ENCODE measurements at regions not wholly inside any gene's neighbourhood (a gene's known extent, or its start where the extent isn't known, plus 50 kb on each side); places are given as distances from the start of the nearest gene placed in this dataset.

DNA sequence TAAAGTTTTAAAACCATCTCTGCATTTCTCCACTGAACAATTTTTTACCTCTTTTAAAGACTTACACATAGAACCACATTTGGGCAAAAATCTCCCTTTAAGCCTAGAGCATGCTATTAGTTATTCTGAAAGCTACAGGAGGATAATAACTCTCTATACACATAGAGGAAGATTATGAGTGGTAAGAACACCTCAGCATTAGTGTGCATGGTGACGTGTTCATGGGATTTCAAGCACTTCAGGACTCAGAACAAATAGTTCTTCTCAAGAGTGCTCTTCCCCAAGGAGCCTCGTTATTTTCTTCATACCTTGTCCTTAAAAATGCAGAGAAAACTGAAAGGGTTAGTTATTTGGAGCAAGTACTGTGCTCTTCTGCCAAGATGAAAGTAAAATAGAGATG is 256.9 kb upstream of the TUSC1 start:
- DNase-seq (ENCODE audit: low read depth, low spot score): no peak
- no peak overlapping the region for H3K4me3 ChIP-seq (ENCODE audit: low read depth, low read length)
- in situ Hi-C loops (cut with HindIII; ENCODE audit: low sequenced_read_pairs): no loop called here
- TF ChIP-seq, protein P1, sequence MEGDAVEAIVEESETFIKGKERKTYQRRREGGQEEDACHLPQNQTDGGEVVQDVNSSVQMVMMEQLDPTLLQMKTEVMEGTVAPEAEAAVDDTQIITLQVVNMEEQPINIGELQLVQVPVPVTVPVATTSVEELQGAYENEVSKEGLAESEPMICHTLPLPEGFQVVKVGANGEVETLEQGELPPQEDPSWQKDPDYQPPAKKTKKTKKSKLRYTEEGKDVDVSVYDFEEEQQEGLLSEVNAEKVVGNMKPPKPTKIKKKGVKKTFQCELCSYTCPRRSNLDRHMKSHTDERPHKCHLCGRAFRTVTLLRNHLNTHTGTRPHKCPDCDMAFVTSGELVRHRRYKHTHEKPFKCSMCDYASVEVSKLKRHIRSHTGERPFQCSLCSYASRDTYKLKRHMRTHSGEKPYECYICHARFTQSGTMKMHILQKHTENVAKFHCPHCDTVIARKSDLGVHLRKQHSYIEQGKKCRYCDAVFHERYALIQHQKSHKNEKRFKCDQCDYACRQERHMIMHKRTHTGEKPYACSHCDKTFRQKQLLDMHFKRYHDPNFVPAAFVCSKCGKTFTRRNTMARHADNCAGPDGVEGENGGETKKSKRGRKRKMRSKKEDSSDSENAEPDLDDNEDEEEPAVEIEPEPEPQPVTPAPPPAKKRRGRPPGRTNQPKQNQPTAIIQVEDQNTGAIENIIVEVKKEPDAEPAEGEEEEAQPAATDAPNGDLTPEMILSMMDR (IDR thresholded peaks at IDR 0.05; ENCODE audit: low read depth, low read length): no peak

DNA sequence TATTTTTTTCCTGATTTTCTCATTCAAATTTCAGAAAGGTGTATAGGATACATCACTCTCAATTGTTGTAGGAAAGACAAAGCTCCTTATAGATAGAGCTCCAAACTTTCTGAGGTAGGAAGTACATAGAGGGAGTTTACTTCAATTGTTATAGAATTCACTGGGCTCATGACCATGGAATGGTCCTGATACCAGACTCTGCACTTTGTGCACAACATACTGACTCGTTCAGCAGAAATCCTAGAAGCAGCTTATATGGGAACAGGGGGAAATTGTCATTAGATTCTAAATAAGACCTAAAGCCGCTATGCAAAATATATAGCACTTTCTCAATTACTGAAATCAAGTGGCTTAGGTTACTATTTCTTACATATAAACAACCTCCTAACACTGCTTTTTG is 240.5 kb upstream of the TUSC1 start:
- no peak overlapping the region for H3K4me3 ChIP-seq (ENCODE audit: low read depth, low read length)
- TF ChIP-seq, protein P1 (IDR thresholded peaks at IDR 0.05; ENCODE audit: low read depth, low read length): no peak
- no peak for DNase-seq (ENCODE audit: low read depth, low spot score)
- in situ Hi-C loops (cut with HindIII; ENCODE audit: low sequenced_read_pairs): no loop called here

DNA sequence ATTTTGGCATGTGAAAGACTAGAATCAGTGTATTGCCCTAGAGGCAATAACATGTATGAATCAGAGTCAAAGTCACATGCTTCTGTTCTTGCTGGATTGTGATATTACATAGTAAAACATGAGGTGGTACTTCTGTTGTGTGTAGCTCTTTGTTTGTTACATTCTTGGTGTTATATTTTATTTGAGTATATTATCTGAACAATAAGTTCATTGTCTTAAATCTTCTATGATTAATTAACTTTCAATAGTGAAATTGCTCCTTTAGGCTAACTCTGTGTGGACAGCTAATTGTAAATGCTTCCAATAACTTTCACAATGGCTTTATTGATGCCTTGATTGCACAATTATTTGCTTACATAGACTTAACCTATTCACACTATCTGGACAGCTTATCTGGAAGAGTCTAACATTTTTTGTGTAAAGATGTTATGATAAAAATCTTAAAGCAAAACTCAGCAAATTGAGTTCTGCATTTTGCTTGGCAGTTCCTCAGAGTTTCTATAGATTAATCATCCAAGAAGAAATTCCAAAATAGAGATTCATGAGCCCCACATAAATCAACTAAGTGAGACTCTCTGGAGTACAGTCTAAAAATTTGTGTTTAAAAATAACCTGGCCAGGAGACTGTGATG is 239.6 kb upstream of the TUSC1 start:
- DNase-seq (ENCODE audit: low read depth, low spot score): no peak
- no peak overlapping the region for H3K4me3 ChIP-seq (ENCODE audit: low read depth, low read length)
- in situ Hi-C loops (cut with HindIII; ENCODE audit: low sequenced_read_pairs): no loop called here
- TF ChIP-seq, protein P1 (IDR thresholded peaks at IDR 0.05; ENCODE audit: low read depth, low read length): no peak

DNA sequence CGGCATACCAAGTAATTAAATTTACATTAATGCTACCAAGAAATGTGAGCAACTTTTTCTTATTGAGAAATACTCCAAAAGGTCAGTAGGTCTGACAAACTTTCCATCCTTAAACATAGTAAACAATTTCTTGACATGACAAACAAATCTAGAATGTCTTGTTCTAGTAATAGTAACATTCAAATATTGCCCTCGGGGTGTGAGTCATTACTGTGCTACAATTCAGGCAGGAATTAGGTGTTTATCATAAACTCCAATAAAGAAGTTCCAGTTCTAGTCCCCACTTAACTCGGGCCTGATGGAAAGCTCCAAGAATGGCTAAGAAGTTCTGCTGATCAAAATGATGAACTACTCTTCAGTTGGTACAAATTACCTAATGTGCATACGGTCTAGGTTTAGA is 235.6 kb upstream of the TUSC1 start:
- in situ Hi-C loops (cut with HindIII; ENCODE audit: low sequenced_read_pairs): no loop called here
- TF ChIP-seq, protein P1 (IDR thresholded peaks at IDR 0.05; ENCODE audit: low read depth, low read length): no peak
- H3K4me3 ChIP-seq (ENCODE audit: low read depth, low read length): no peak overlapping the region
- DNase-seq (ENCODE audit: low read depth, low spot score): no peak

DNA sequence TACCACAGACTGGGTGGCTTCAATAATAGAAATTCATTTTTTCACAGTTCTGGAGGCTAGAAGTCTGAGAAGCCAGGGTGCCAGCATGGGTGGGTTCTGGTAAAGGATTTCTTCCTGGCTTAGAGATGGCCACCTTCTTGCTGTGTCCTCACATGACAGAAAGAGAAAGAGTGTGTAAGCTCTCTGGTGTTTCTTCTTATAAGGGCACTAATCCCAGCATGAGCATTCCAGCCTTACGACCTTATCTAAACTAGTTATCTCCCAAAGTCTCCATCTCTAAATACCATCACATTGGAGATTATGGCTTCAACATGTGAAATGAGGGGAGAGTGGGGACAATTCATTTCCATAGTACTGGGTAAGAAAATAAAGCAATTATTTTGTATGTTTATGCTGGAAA is 226.5 kb upstream of the TUSC1 start:
- TF ChIP-seq, protein P1 (IDR thresholded peaks at IDR 0.05; ENCODE audit: low read depth, low read length): no peak
- in situ Hi-C loops (cut with HindIII; ENCODE audit: low sequenced_read_pairs): no loop called here
- no peak for DNase-seq (ENCODE audit: low read depth, low spot score)

DNA sequence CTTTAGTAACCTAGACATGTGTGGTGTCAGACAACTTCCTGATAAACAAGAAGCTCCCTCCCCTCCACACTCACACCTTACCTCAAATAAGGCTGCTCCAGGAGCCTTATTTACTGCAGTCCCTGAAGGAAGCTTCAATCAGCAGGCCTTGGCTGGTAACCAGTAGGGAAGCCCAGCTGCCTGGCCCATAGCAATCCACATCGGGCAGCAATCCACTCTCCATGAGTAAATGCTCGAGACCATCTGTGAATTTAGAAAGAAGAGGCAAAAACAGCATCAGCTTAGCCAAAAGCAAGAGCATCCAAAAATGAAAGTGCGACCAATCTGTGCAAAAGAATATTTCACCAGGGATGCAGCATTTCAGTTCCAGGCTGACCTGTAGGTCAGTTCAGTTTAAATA is 213.3 kb upstream of the TUSC1 start:
- in situ Hi-C loops (cut with HindIII; ENCODE audit: low sequenced_read_pairs): no loop called here
- no peak overlapping the region for H3K4me3 ChIP-seq (ENCODE audit: low read depth, low read length)
- TF ChIP-seq, protein P1 (IDR thresholded peaks at IDR 0.05; ENCODE audit: low read depth, low read length): no peak
- no peak for DNase-seq (ENCODE audit: low read depth, low spot score)

More for the DNA sequence above, 226.5 kb upstream of the TUSC1 start:
- no peak overlapping the region for H3K4me3 ChIP-seq (ENCODE audit: low read depth, low read length)
